GM23338 (cell line): ENCODE measurements at regions not wholly inside any gene's neighbourhood (a gene's known extent, or its start where the extent isn't known, plus 50 kb on each side); places are given as distances from the start of the nearest gene placed in this dataset.

ENCODE experiments used
- ATAC-seq: fragments of 200-7000 bp; cut with Tn5 transposase; 3 replicates; pipeline ENCODE4 v1.9.1; 2020
- DNase-seq: peaks from one replicate; pipeline ENCODE4 v3.0.0-alpha.2; 2015; ENCODE audit warnings: low spot score
- H2AFZ ChIP-seq: fragments of 200-600 bp; sonication (generic); 2 replicates; pipeline ENCODE4 v1.8.0; 2016; ENCODE audit warnings: antibody characterized with exemption, mild to moderate bottlenecking, moderate library complexity
- H3F3A ChIP-seq: fragments of 200-600 bp; sonication (generic); replicated peaks from 2 replicates; pipeline ENCODE4 v1.8.0; 2017; ENCODE audit warnings: antibody characterized with exemption, mixed run types, low read depth
- H3K27ac ChIP-seq: fragments of 200-600 bp; sonication (generic); 2 replicates; pipeline ENCODE4 v1.6.1; 2016; ENCODE audit warnings: low read depth
- H3K27me3 ChIP-seq: fragments of 200-600 bp; sonication (generic); 2 replicates; pipeline ENCODE4 v1.8.0; 2016; ENCODE audit warnings: mild to moderate bottlenecking, mixed run types, moderate library complexity; ENCODE audit not compliant: insufficient read depth
- H3K36me3 ChIP-seq: fragments of 200-600 bp; sonication (generic); 2 replicates; pipeline ENCODE4 v1.8.0; 2016; ENCODE audit warnings: mild to moderate bottlenecking; ENCODE audit not compliant: insufficient read depth
- H3K4me1 ChIP-seq: fragments of 200-600 bp; sonication (generic); 2 replicates; pipeline ENCODE4 v1.8.0; 2016; ENCODE audit warnings: mild to moderate bottlenecking, moderate library complexity; ENCODE audit not compliant: insufficient read depth
- H3K4me2 ChIP-seq: fragments of 200-600 bp; sonication (generic); 2 replicates; pipeline ENCODE4 v1.7.1; 2017; ENCODE audit warnings: mixed run types
- H3K4me3 ChIP-seq: fragments of 200-600 bp; sonication (generic); 2 replicates; pipeline ENCODE4 v1.6.1; 2016; ENCODE audit warnings: mixed run types
- H3K79me2 ChIP-seq: fragments of 200-600 bp; sonication (generic); replicated peaks from 2 replicates; pipeline ENCODE4 v1.8.0; 2017; ENCODE audit warnings: mild to moderate bottlenecking; ENCODE audit not compliant: insufficient read depth
- H3K9me2 ChIP-seq: fragments of 200-600 bp; sonication (generic); 2 replicates; pipeline ENCODE4 v1.8.0; 2017; ENCODE audit not compliant: insufficient read depth
- H4K20me1 ChIP-seq: fragments of 200-600 bp; sonication (generic); replicated peaks from 2 replicates; pipeline ENCODE4 v1.8.0; 2017; ENCODE audit warnings: mild to moderate bottlenecking; ENCODE audit not compliant: insufficient read depth
- H3K27ac Mint-ChIP-seq: 2 replicates; pipeline ENCODE4 v1.8.0; 2020; ENCODE audit warnings: inconsistent platforms, mild to moderate bottlenecking, moderate library complexity, mixed read lengths
- H3K27me3 Mint-ChIP-seq: 3 replicates; pipeline ENCODE4 v1.8.0; 2022; ENCODE audit warnings: low read depth, mild to moderate bottlenecking, moderate library complexity, mixed read lengths, inconsistent platforms; ENCODE audit not compliant: insufficient read depth, poor library complexity
- H3K36me3 Mint-ChIP-seq: 3 replicates; pipeline ENCODE4 v1.8.0; 2021; ENCODE audit warnings: low read depth, mild to moderate bottlenecking, inconsistent platforms, moderate library complexity, mixed read lengths
- H3K4me1 Mint-ChIP-seq: 3 replicates; pipeline ENCODE4 v1.8.0; 2020; ENCODE audit warnings: mild to moderate bottlenecking, inconsistent platforms, mixed read lengths
- H3K4me3 Mint-ChIP-seq: 3 replicates; pipeline ENCODE4 v1.8.0; 2021; ENCODE audit warnings: moderate library complexity, mild to moderate bottlenecking, inconsistent platforms, mixed read lengths
- H3K9me3 Mint-ChIP-seq: 3 replicates; pipeline ENCODE4 v1.8.0; 2020; ENCODE audit warnings: moderate library complexity, mild to moderate bottlenecking, inconsistent platforms, mixed read lengths
- CREB1 ChIP-seq: fragments of 250-450 bp; sonication (Bioruptor Pico); IDR thresholded peaks from 2 replicates; pipeline ENCODE4 v1.5.0; 2020; ENCODE audit warnings: low read depth, mild to moderate bottlenecking, moderate library complexity
- EZH2 ChIP-seq: fragments of 200-600 bp; sonication (generic); IDR thresholded peaks from one replicate; pipeline ENCODE4 v1.8.0; 2017; ENCODE audit warnings: antibody characterized with exemption, mild to moderate bottlenecking, low read depth; ENCODE audit not compliant: unreplicated experiment
- EZH2phosphoT487 ChIP-seq: fragments of 200-600 bp; sonication (generic); IDR thresholded peaks from one replicate; pipeline ENCODE4 v1.8.1; 2018; ENCODE audit warnings: antibody characterized with exemption; ENCODE audit not compliant: unreplicated experiment
- NANOG ChIP-seq: IDR thresholded peaks from 2 replicates; pipeline ENCODE4 v1.6.1; 2016; ENCODE audit warnings: antibody characterized with exemption, borderline replicate concordance
- POLR2AphosphoS5 ChIP-seq: IDR thresholded peaks from 2 replicates; pipeline ENCODE4 v1.6.1; 2016; ENCODE audit warnings: antibody characterized with exemption, low read depth
- STAT1 ChIP-seq: IDR thresholded peaks from one replicate; pipeline ENCODE4 v1.6.1; 2016; ENCODE audit warnings: antibody characterized with exemption; ENCODE audit not compliant: unreplicated experiment
- ZNF114 ChIP-seq: fragments of 250-450 bp; sonication (Bioruptor Pico); IDR thresholded peaks from 2 replicates; pipeline ENCODE4 v1.5.0; 2020; ENCODE audit warnings: mild to moderate bottlenecking, moderate library complexity
- TF ChIP-seq, protein P1 (sequence below): fragments of 250-450 bp; sonication (Bioruptor Pico); IDR thresholded peaks from 2 replicates; pipeline ENCODE4 v1.5.0; 2020; ENCODE audit warnings: mild to moderate bottlenecking, moderate library complexity
- TF ChIP-seq, protein P2 (sequence below): IDR thresholded peaks from one replicate; pipeline ENCODE4 v1.6.1; 2018; ENCODE audit warnings: antibody characterized with exemption; ENCODE audit not compliant: unreplicated experiment
- TF ChIP-seq, protein P3 (sequence below), 2 experiments: fragments of 200-600 bp in 1 of 2; sonication (generic) in 1 of 2; conservative IDR thresholded peaks; 2 replicates each; pipeline versions ENCODE4 v1.5.1 to v1.6.1; 2016 to 2017; ENCODE audit warnings: antibody characterized with exemption in 2 of 2, low read depth in 2 of 2, mild to moderate bottlenecking in 2 of 2, moderate library complexity in 1 of 2

DNA sequence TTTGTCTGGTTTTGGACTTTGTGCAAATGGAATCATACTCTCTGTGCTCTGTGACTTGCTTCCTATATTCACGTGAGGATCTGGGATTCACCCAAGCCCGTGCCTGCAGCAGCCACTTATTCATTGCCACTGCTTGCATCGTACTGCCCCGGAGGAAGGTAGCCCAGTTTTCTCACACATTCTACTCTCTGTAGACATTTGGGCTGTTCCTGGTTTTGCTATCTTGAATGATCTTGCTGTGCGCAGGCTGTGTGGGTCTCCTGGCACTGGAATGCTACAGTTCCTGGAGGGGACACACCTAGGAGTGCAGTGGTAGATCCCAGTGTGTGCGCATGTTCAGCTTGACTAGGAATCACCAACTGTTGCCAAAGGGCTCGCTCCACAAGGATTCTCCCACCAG is 99.2 kb upstream of the BOD1 start:
- H3K4me3 Mint-ChIP-seq: no peak overlapping the region
- H3K9me3 Mint-ChIP-seq: no peaks in the 10 kb centered on the region; the same call in 2 of the 3 replicates
- H3K27ac Mint-ChIP-seq: no peak overlapping the region; the same call in 1 of the 2 replicates
- peaks cover 5% of the 10 kb centered on the region; the same call in 1 of the 2 replicates for H3K9me2 ChIP-seq
- H3K27me3 ChIP-seq: no peaks in the 10 kb centered on the region
- H3K4me2 ChIP-seq: no peak overlapping the region
- DNase-seq (no peak), ATAC-seq (no peak)
- H3K4me1 ChIP-seq: peaks cover 7% of the 10 kb centered on the region
- no peak for TF ChIP-seq ZNF114 (CRISPR knock-in tag)
- TF ChIP-seq, protein P1, sequence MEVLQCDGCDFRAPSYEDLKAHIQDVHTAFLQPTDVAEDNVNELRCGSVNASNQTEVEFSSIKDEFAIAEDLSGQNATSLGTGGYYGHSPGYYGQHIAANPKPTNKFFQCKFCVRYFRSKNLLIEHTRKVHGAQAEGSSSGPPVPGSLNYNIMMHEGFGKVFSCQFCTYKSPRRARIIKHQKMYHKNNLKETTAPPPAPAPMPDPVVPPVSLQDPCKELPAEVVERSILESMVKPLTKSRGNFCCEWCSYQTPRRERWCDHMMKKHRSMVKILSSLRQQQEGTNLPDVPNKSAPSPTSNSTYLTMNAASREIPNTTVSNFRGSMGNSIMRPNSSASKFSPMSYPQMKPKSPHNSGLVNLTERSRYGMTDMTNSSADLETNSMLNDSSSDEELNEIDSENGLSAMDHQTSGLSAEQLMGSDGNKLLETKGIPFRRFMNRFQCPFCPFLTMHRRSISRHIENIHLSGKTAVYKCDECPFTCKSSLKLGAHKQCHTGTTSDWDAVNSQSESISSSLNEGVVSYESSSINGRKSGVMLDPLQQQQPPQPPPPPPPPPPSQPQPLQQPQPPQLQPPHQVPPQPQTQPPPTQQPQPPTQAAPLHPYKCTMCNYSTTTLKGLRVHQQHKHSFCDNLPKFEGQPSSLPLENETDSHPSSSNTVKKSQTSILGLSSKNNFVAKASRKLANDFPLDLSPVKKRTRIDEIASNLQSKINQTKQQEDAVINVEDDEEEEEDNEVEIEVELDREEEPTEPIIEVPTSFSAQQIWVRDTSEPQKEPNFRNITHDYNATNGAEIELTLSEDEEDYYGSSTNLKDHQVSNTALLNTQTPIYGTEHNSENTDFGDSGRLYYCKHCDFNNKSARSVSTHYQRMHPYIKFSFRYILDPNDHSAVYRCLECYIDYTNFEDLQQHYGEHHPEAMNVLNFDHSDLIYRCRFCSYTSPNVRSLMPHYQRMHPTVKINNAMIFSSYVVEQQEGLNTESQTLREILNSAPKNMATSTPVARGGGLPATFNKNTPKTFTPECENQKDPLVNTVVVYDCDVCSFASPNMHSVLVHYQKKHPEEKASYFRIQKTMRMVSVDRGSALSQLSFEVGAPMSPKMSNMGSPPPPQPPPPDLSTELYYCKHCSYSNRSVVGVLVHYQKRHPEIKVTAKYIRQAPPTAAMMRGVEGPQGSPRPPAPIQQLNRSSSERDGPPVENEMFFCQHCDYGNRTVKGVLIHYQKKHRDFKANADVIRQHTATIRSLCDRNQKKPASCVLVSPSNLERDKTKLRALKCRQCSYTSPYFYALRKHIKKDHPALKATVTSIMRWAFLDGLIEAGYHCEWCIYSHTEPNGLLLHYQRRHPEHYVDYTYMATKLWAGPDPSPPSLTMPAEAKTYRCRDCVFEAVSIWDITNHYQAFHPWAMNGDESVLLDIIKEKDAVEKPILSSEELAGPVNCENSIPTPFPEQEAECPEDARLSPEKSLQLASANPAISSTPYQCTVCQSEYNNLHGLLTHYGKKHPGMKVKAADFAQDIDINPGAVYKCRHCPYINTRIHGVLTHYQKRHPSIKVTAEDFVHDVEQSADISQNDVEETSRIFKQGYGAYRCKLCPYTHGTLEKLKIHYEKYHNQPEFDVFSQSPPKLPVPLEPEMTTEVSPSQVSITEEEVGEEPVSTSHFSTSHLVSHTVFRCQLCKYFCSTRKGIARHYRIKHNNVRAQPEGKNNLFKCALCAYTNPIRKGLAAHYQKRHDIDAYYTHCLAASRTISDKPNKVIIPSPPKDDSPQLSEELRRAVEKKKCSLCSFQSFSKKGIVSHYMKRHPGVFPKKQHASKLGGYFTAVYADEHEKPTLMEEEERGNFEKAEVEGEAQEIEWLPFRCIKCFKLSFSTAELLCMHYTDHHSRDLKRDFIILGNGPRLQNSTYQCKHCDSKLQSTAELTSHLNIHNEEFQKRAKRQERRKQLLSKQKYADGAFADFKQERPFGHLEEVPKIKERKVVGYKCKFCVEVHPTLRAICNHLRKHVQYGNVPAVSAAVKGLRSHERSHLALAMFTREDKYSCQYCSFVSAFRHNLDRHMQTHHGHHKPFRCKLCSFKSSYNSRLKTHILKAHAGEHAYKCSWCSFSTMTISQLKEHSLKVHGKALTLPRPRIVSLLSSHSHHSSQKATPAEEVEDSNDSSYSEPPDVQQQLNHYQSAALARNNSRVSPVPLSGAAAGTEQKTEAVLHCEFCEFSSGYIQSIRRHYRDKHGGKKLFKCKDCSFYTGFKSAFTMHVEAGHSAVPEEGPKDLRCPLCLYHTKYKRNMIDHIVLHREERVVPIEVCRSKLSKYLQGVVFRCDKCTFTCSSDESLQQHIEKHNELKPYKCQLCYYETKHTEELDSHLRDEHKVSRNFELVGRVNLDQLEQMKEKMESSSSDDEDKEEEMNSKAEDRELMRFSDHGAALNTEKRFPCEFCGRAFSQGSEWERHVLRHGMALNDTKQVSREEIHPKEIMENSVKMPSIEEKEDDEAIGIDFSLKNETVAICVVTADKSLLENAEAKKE (CRISPR knock-in tag): no peak
- H3K36me3 ChIP-seq: no peaks in the 10 kb centered on the region
- peaks cover 37% of the 10 kb centered on the region for H3K4me1 Mint-ChIP-seq
- H3K79me2 ChIP-seq: no peaks in the 10 kb centered on the region
- peaks cover 4% of the 10 kb centered on the region for H3K27me3 Mint-ChIP-seq
- no peaks in the 10 kb centered on the region for H3K36me3 Mint-ChIP-seq
- H4K20me1 ChIP-seq: no peaks in the 10 kb centered on the region
- H3F3A ChIP-seq: no peaks in the 10 kb centered on the region
- no peak overlapping the region for H3K4me3 ChIP-seq
- no peak overlapping the region for H3K27ac ChIP-seq
- no peak overlapping the region for H2AFZ ChIP-seq

DNA sequence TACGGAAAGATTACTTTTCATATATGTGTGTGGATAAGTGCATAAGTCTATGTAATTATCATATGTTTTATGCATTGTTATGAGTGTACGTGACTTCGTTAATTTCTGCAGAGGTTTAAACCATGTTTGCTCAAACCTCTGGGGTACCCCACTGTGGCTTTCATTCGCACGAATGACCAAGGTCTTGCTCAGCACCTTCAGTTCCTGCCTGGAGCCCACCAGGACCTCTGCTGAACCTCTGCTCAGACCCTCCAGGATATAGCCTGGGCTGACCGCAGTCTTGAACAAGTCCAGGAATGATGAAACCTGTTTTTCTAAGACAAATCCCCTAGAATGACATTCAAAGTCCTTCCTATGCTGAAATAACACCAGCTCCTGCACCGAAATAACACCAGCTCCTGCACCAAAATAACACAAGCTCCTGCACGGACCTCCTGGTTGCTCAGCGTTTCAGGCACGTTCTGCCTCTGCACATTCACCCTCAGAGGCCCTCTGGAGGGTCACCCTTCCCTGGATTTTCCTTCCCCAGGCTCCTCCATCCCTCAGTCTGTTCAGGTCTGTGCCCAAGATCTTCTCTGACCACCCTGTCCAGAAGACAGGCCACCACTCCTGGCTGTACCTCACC is 99.7 kb upstream of the BOD1 start:
- ATAC-seq (no peak), DNase-seq (no peak)
- H3K9me2 ChIP-seq: peaks cover 5% of the 10 kb centered on the region; the same call in 1 of the 2 replicates
- Mint-ChIP-seq H3K4me1 (peaks cover 41% of the 10 kb centered on the region), H3K27me3 (peaks cover 4% of the 10 kb centered on the region), H3K4me3 (no peak overlapping the region), H3K36me3 (no peaks in the 10 kb centered on the region), H3K27ac (no peak overlapping the region; the same call in 1 of the 2 replicates), H3K9me3 (no peaks in the 10 kb centered on the region; the same call in 2 of the 3 replicates)
- no peaks in the 10 kb centered on the region for H3F3A ChIP-seq
- H3K79me2 ChIP-seq: no peaks in the 10 kb centered on the region
- no peaks in the 10 kb centered on the region for H3K36me3 ChIP-seq
- no peak overlapping the region for H2AFZ ChIP-seq
- no peaks in the 10 kb centered on the region for H4K20me1 ChIP-seq
- peaks cover 9% of the 10 kb centered on the region for H3K4me1 ChIP-seq
- H3K4me2 ChIP-seq: no peak overlapping the region
- no peak overlapping the region for H3K27ac ChIP-seq
- no peak overlapping the region for H3K4me3 ChIP-seq
- H3K27me3 ChIP-seq: no peaks in the 10 kb centered on the region
- no peak for TF ChIP-seq POLR2AphosphoS5
- TF ChIP-seq, protein P2, sequence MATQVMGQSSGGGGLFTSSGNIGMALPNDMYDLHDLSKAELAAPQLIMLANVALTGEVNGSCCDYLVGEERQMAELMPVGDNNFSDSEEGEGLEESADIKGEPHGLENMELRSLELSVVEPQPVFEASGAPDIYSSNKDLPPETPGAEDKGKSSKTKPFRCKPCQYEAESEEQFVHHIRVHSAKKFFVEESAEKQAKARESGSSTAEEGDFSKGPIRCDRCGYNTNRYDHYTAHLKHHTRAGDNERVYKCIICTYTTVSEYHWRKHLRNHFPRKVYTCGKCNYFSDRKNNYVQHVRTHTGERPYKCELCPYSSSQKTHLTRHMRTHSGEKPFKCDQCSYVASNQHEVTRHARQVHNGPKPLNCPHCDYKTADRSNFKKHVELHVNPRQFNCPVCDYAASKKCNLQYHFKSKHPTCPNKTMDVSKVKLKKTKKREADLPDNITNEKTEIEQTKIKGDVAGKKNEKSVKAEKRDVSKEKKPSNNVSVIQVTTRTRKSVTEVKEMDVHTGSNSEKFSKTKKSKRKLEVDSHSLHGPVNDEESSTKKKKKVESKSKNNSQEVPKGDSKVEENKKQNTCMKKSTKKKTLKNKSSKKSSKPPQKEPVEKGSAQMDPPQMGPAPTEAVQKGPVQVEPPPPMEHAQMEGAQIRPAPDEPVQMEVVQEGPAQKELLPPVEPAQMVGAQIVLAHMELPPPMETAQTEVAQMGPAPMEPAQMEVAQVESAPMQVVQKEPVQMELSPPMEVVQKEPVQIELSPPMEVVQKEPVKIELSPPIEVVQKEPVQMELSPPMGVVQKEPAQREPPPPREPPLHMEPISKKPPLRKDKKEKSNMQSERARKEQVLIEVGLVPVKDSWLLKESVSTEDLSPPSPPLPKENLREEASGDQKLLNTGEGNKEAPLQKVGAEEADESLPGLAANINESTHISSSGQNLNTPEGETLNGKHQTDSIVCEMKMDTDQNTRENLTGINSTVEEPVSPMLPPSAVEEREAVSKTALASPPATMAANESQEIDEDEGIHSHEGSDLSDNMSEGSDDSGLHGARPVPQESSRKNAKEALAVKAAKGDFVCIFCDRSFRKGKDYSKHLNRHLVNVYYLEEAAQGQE: no peak
- TF ChIP-seq, protein P3, sequence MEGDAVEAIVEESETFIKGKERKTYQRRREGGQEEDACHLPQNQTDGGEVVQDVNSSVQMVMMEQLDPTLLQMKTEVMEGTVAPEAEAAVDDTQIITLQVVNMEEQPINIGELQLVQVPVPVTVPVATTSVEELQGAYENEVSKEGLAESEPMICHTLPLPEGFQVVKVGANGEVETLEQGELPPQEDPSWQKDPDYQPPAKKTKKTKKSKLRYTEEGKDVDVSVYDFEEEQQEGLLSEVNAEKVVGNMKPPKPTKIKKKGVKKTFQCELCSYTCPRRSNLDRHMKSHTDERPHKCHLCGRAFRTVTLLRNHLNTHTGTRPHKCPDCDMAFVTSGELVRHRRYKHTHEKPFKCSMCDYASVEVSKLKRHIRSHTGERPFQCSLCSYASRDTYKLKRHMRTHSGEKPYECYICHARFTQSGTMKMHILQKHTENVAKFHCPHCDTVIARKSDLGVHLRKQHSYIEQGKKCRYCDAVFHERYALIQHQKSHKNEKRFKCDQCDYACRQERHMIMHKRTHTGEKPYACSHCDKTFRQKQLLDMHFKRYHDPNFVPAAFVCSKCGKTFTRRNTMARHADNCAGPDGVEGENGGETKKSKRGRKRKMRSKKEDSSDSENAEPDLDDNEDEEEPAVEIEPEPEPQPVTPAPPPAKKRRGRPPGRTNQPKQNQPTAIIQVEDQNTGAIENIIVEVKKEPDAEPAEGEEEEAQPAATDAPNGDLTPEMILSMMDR (conservative IDR thresholded peaks at IDR 0.05; ENCODE audit: low read depth in 2 of 2): no peak
- TF ChIP-seq NANOG: no peak
- no peak for TF ChIP-seq STAT1
- TF ChIP-seq CREB1 (CRISPR knock-in tag): no peak
- TF ChIP-seq ZNF114 (CRISPR knock-in tag): no peak
- no peak for TF ChIP-seq EZH2phosphoT487
- no peak for TF ChIP-seq EZH2
